HG02981 (cell line): ENCODE measurements at regions not wholly inside any gene's neighbourhood (a gene's known extent, or its start where the extent isn't known, plus 50 kb on each side); places are given as distances from the start of the nearest gene placed in this dataset.

Source experiments
- ATAC-seq: cut with Tn5 transposase; IDR thresholded peaks from one replicate; pipeline ENCODE4 v1.9.1; 2021; ENCODE audit warnings: mild to moderate bottlenecking, moderate library complexity; ENCODE audit not compliant: unreplicated experiment

GRCh38 chr9:113776194-113776593 lies 99.9 kb upstream of the ZNF618 start:
- no peak for ATAC-seq

- ATAC-seq: no peak
Measured at GRCh38 chr9:113781381-113781780, 94.7 kb upstream of the ZNF618 start.

GRCh38 chr9:113781896-113782295 lies 94.2 kb upstream of the ZNF618 start:
- no peak for ATAC-seq

GRCh38 chr9:113783475-113783874 lies 92.6 kb upstream of the ZNF618 start:
- no peak for ATAC-seq

GRCh38 chr9:113785334-113785733 lies 90.8 kb upstream of the ZNF618 start:
- ATAC-seq: no peak

GRCh38 chr9:113786071-113786470 lies 90.0 kb upstream of the ZNF618 start:
- no peak for ATAC-seq

- ATAC-seq: no peak
Measured at GRCh38 chr9:113787871-113788270, 88.2 kb upstream of the ZNF618 start.

- no peak for ATAC-seq
Measured at GRCh38 chr9:113788616-113789330, 87.3 kb upstream of the ZNF618 start.

GRCh38 chr9:113790093-113790492 lies 86.0 kb upstream of the ZNF618 start:
- ATAC-seq: no peak

- ATAC-seq: no peak
Measured at GRCh38 chr9:113793558-113793957, 82.6 kb upstream of the ZNF618 start.

- ATAC-seq: no peak
Measured at GRCh38 chr9:113794721-113795120, 81.4 kb upstream of the ZNF618 start.

- ATAC-seq: no peak
Measured at GRCh38 chr9:113795811-113796392, 80.2 kb upstream of the ZNF618 start.

GRCh38 chr9:113796646-113797426 lies 79.3 kb upstream of the ZNF618 start:
- ATAC-seq: no peak

- ATAC-seq: no peak
Measured at GRCh38 chr9:113798062-113799030, 77.8 kb upstream of the ZNF618 start.

- no peak for ATAC-seq
Measured at GRCh38 chr9:113800276-113800675, 75.8 kb upstream of the ZNF618 start.

GRCh38 chr9:113803811-113804589 lies 72.1 kb upstream of the ZNF618 start:
- no peak for ATAC-seq

GRCh38 chr9:113805486-113806132 lies 70.5 kb upstream of the ZNF618 start:
- no peak for ATAC-seq

- ATAC-seq: no peak
Measured at GRCh38 chr9:113807173-113808061, 68.7 kb upstream of the ZNF618 start.
